ENCODE measurements at regions not wholly inside any gene's neighbourhood (a gene's known extent, or its start where the extent isn't known, plus 50 kb on each side); places are given as distances from the start of the nearest gene placed in this dataset.

DNA sequence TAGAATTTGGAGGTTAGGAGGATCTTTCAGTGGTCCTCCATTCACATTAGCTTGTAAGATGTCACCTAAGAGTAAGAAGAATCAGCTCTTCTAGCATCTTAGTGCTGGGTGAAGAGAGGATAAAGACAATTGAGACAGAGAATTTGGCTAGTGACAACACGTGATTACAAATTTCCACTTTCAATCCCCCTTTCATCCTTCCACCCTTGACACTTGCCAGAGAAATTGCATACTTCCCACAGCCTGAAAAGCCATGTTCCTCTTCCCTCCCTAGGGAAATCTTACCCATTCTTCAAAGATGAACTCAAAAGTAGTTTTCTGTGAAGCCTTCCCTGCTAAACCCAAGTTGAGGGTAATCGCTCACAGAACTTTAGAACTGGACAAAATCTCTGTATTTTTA, 282.6 kb upstream of the PTGER4 start:
- H3K4me3 ChIP-seq (ENCODE audit: low read length), result no peak overlapping the region
- DNase-seq (ENCODE audit: low read depth), result no peak
- TF ChIP-seq, protein P1, sequence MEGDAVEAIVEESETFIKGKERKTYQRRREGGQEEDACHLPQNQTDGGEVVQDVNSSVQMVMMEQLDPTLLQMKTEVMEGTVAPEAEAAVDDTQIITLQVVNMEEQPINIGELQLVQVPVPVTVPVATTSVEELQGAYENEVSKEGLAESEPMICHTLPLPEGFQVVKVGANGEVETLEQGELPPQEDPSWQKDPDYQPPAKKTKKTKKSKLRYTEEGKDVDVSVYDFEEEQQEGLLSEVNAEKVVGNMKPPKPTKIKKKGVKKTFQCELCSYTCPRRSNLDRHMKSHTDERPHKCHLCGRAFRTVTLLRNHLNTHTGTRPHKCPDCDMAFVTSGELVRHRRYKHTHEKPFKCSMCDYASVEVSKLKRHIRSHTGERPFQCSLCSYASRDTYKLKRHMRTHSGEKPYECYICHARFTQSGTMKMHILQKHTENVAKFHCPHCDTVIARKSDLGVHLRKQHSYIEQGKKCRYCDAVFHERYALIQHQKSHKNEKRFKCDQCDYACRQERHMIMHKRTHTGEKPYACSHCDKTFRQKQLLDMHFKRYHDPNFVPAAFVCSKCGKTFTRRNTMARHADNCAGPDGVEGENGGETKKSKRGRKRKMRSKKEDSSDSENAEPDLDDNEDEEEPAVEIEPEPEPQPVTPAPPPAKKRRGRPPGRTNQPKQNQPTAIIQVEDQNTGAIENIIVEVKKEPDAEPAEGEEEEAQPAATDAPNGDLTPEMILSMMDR (IDR thresholded peaks at IDR 0.05; ENCODE audit: insufficient read depth, low read depth, low read length, missing control alignments), result no peak

DNA sequence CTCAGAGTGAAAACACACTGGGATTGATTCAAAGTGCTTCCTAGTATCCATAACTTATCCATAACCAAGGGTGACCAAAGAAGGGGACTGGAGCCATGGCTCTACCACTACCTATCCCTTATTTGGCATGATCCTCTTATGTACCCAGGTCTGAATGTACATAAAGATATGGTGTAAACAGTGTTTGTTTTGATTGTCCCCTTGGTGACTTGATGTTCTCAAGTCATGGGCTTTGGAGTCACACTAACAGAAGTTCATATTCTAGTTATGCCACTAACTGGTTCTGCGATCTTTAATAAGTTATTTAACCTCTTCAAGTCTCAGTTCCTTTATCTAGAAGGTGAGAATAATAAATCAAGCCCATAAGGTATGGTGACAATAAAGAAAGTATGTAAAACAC, 283.4 kb upstream of the PTGER4 start:
- no peak overlapping the region for H3K4me3 ChIP-seq (ENCODE audit: low read length)
- TF ChIP-seq, protein P1 (IDR thresholded peaks at IDR 0.05; ENCODE audit: insufficient read depth, low read depth, low read length, missing control alignments), result no peak
- DNase-seq (ENCODE audit: low read depth), result no peak

DNA sequence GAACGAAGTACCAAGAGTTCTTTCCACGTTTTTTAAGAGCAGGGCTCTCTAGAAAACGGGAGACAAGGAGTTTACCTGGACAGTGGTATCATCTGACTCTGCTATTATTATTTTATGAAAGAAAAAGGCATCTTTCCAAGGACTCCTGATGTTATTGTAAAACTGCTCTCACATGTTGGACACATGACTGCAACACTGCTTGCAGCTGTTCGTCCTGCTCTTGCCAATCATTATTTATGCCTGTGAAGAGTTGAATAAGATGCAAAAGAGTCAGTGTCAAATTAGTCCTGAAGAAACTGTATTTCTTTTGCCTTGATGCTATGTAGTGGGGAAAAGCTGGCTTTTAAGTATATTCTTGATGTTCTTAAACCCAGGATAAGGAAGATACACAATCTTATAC, 284.5 kb upstream of the PTGER4 start:
- H3K4me3 ChIP-seq (ENCODE audit: low read length), result no peak overlapping the region
- DNase-seq (ENCODE audit: low read depth), result no peak
- TF ChIP-seq, protein P1 (IDR thresholded peaks at IDR 0.05; ENCODE audit: insufficient read depth, low read depth, low read length, missing control alignments), result no peak

DNA sequence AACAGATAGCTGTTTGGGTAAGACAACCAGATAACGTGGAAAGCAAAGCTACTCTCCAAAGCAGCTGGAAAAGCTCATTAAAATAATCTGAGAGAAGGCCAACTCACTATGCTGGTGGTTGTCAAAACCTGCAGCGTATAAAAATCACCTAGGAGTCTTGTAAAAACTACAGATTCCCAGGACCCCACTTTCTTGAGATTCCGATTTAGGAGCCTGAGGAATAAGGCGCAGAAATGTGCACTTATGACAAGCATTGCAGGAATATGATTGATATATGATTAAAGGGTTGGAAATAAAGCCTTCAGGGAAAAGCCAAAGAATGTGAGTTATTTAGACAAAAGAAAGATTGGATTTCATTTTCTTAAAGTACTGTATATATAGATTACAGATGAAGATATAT, 285.0 kb upstream of the PTGER4 start:
- H3K4me3 ChIP-seq (ENCODE audit: low read length), result no peak overlapping the region
- TF ChIP-seq, protein P1 (IDR thresholded peaks at IDR 0.05; ENCODE audit: insufficient read depth, low read depth, low read length, missing control alignments), result no peak
- DNase-seq (ENCODE audit: low read depth), result no peak

DNA sequence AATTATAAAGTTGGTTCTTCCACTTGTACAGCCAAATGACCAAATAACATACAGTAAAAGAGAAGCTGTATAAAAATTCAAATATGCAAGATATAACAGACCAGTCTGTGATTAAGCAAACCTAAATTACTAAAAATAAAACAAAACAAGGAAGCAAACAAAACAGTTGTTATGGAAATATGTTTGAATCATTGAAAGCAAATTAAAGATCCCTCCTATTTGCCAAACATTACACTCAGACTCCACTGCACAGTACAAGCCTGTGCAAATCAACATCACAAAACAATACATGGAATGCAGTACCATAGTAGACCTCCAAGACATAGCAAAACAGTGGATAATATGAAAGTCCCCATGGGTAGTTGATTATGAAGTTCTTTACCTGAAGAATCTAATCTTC, 288.1 kb upstream of the PTGER4 start:
- peak; percentile 63 for DNase-seq (ENCODE audit: low read depth)
- TF ChIP-seq, protein P1 (IDR thresholded peaks at IDR 0.05; ENCODE audit: insufficient read depth, low read depth, low read length, missing control alignments), result no peak

DNA sequence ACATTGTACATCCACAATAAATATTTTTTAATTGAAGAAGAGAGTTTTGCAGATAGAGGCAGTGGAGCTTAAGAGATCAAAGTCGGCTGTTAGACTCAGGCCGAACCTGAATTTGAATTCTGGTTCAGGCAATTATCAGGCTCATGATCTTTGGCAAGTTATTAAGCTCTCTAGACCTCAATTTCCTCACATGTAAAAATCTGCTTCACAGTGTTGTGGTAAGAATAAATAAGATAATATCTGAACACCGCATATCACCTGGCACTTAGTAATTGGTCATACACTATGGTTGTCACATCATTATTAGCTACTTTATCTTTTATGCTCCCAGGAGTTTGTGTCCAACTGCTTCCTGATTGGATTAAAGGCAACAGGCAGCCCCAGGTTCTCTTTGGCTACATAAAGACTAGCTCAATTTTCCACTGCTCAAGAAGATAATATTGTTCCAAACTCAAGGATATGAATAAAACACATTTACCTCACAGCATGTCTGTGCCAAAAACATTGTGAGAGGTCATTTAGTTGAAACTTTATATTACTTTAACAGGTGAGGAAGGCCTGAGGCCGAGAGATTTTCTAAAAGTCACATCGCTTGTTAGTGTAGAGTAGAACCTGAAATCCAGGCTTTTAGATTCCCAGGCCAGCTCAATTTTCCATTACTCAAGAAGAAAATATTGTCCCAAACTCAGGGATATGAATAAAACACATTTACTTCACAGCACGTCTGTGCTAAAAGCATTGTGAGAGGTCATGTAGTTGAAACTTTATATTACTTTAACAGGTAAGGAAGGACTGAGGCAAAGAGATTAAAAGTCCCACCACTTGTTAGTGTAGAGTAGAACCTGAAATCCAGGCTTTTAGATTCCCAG, 289.2 kb upstream of the PTGER4 start:
- no peak overlapping the region for H3K4me3 ChIP-seq (ENCODE audit: low read length)
- no peak for DNase-seq (ENCODE audit: low read depth)
- TF ChIP-seq, protein P1 (IDR thresholded peaks at IDR 0.05; ENCODE audit: insufficient read depth, low read depth, low read length, missing control alignments), result no peak

More for the DNA sequence above, 288.1 kb upstream of the PTGER4 start:
- H3K4me3 ChIP-seq (ENCODE audit: low read length), result no peak overlapping the region

DNA sequence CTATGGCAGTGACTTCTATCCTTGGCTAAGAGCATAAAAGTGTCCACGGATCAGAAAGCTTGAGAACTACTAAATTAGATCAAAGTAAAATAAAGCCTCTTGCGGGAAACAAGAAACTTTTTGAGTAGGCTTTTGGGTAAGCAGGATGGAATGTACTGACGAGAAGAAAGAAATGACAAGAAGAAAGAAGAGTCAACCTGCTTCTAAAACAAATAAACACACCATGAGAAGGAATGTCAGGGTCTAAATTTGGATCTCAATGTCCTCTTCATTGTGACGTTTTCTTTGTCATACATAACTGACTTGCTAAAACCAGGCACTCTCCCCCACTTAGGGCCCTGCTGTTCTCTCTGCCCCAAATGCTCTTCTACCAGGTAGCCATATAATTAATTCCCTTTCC, 290.1 kb upstream of the PTGER4 start:
- TF ChIP-seq, protein P1 (IDR thresholded peaks at IDR 0.05; ENCODE audit: insufficient read depth, low read depth, low read length, missing control alignments), result no peak
- no peak overlapping the region for H3K4me3 ChIP-seq (ENCODE audit: low read length)
- DNase-seq (ENCODE audit: low read depth), result no peak
